Choroid plexus epithelial cell (primary cell): ENCODE measurements at regions not wholly inside any gene's neighbourhood (a gene's known extent, or its start where the extent isn't known, plus 50 kb on each side); places are given as distances from the start of the nearest gene placed in this dataset.

Experiments
- DNase-seq: peaks from one replicate; pipeline ENCODE4 v3.0.0-alpha.2; 2010; ENCODE audit warnings: low read depth
- H3K4me3 ChIP-seq: 2 replicates; pipeline ENCODE4 v1.5.1; 2011; ENCODE audit warnings: low read depth, mild to moderate bottlenecking, control low read depth, low read length, moderate library complexity
- CTCF ChIP-seq: conservative IDR thresholded peaks from 2 replicates; pipeline ENCODE4 v1.5.1; 2011; ENCODE audit warnings: low read depth, mild to moderate bottlenecking, control low read depth, inconsistent platforms, low read length, moderate library complexity

- TF ChIP-seq CTCF = no peak
- DNase-seq = no peak
These were observed 617.1 kb upstream of the ADAMTS16 start for GRCh38 chr5:4523038-4523437.

GRCh38 chr5:4531756-4532704, 608.1 kb upstream of the ADAMTS16 start:
- H3K4me3 ChIP-seq = no peak overlapping the region
- no peak for TF ChIP-seq CTCF
- no peak for DNase-seq

More at GRCh38 chr5:4523038-4523437, 617.1 kb upstream of the ADAMTS16 start:
- no peak overlapping the region for H3K4me3 ChIP-seq

GRCh38 chr5:4532705-4533080, 607.4 kb upstream of the ADAMTS16 start:
- TF ChIP-seq CTCF = no peak

GRCh38 chr5:4533457-4534105, 606.5 kb upstream of the ADAMTS16 start:
- no peak overlapping the region for H3K4me3 ChIP-seq
- no peak for TF ChIP-seq CTCF
- no peak for DNase-seq

More at GRCh38 chr5:4532705-4533080, 607.4 kb upstream of the ADAMTS16 start:
- DNase-seq = no peak
- H3K4me3 ChIP-seq = no peak overlapping the region

- no peak overlapping the region for H3K4me3 ChIP-seq
- TF ChIP-seq CTCF = no peak
- DNase-seq = no peak
These were observed 602.6 kb upstream of the ADAMTS16 start for GRCh38 chr5:4537489-4537888.

GRCh38 chr5:4540375-4541173, 599.6 kb upstream of the ADAMTS16 start:
- DNase-seq = no peak

More at GRCh38 chr5:4540375-4541173, 599.6 kb upstream of the ADAMTS16 start:
- no peak for TF ChIP-seq CTCF
- no peak overlapping the region for H3K4me3 ChIP-seq
